Endodermal cell (in vitro differentiated cells): ENCODE measurements at regions not wholly inside any gene's neighbourhood (a gene's known extent, or its start where the extent isn't known, plus 50 kb on each side); places are given as distances from the start of the nearest gene placed in this dataset.

Experiments used
- DNase-seq: peaks from one replicate; pipeline ENCODE4 v3.0.0-alpha.2; 2017
- H3K27ac ChIP-seq: 2 replicates; pipeline ENCODE4 v1.5.1; 2013; ENCODE audit warnings: mild to moderate bottlenecking, low read depth, low read length, moderate library complexity
- H3K27me3 ChIP-seq: 2 replicates; pipeline ENCODE4 v1.6.1; 2013; ENCODE audit warnings: mild to moderate bottlenecking, low read length, moderate library complexity; ENCODE audit not compliant: insufficient read depth, control insufficient read depth, poor library complexity, severe bottlenecking
- H3K36me3 ChIP-seq: 2 replicates; pipeline ENCODE4 v1.7.0; 2013; ENCODE audit warnings: mild to moderate bottlenecking, low read length, moderate library complexity; ENCODE audit not compliant: control insufficient read depth, insufficient read depth
- H3K4me1 ChIP-seq: one replicate; pipeline ENCODE4 v1.7.0; 2013; ENCODE audit warnings: low read length; ENCODE audit not compliant: control insufficient read depth, insufficient read depth
- H3K4me3 ChIP-seq: 2 replicates; pipeline ENCODE4 v1.5.1; 2013; ENCODE audit warnings: mild to moderate bottlenecking, low read length, moderate library complexity
- H3K9ac ChIP-seq: 2 replicates; pipeline ENCODE4 v1.6.1; 2013; ENCODE audit warnings: mild to moderate bottlenecking, low read length, moderate library complexity; ENCODE audit not compliant: poor library complexity, severe bottlenecking; ENCODE audit errors: extremely low read depth
- H3K9me3 ChIP-seq: 2 replicates; pipeline ENCODE4 v1.6.1; 2013; ENCODE audit warnings: mild to moderate bottlenecking, low read length, moderate library complexity; ENCODE audit not compliant: control insufficient read depth
- H3K27ac Mint-ChIP-seq: 2 replicates; pipeline ENCODE4 v1.8.0; 2020; ENCODE audit warnings: mixed read lengths
- H3K27me3 Mint-ChIP-seq: 2 replicates; pipeline ENCODE4 v1.8.0; 2021; ENCODE audit warnings: mild to moderate bottlenecking, mixed read lengths; ENCODE audit not compliant: insufficient read depth
- H3K36me3 Mint-ChIP-seq: 2 replicates; pipeline ENCODE4 v1.8.0; 2020; ENCODE audit warnings: low read depth, mixed read lengths
- H3K4me1 Mint-ChIP-seq: 2 replicates; pipeline ENCODE4 v1.8.0; 2020; ENCODE audit warnings: mixed read lengths
- H3K4me3 Mint-ChIP-seq: 2 replicates; pipeline ENCODE4 v1.8.0; 2020; ENCODE audit warnings: mild to moderate bottlenecking, moderate library complexity, mixed read lengths
- H3K9me3 Mint-ChIP-seq: 2 replicates; pipeline ENCODE4 v1.8.0; 2020; ENCODE audit warnings: mild to moderate bottlenecking, mixed read lengths
- CTCF ChIP-seq: fragments of 200-600 bp; sonication (generic); conservative IDR thresholded peaks from 2 replicates; pipeline ENCODE4 v1.5.0; 2021; ENCODE audit warnings: antibody characterized with exemption, mild to moderate bottlenecking
- WGBS, 2 experiments: methylation state at CpG; one replicate each; pipeline versions ENCODE4 v1.1.5 to v1.1.7; 2013; ENCODE audit warnings: missing lambda C conversion rate in 2 of 2, mixed read lengths in 1 of 2; ENCODE audit not compliant: insufficient coverage in 1 of 2, insufficient read length in 1 of 2; 5-methylcytosine and 5-hydroxymethylcytosine counted together

GRCh38 chr1:188941986-188942385, 1535.7 kb downstream of the BRINP3 start:
- no peak overlapping the region for H3K4me3 Mint-ChIP-seq
- H3K27me3 ChIP-seq: no peaks in the 10 kb centered on the region
- no peak overlapping the region for H3K27ac ChIP-seq
- no peaks in the 10 kb centered on the region for H3K9me3 ChIP-seq
- no peaks in the 10 kb centered on the region for H3K36me3 ChIP-seq
- no peaks in the 10 kb centered on the region for H3K4me1 ChIP-seq
- H3K27me3 Mint-ChIP-seq: no peaks in the 10 kb centered on the region
- H3K4me3 ChIP-seq: peak overlapping the region; percentile 53
- DNase-seq: peak; percentile 75
- no peaks in the 10 kb centered on the region for H3K36me3 Mint-ChIP-seq
- no peaks in the 10 kb centered on the region for H3K9me3 Mint-ChIP-seq
- no peak for TF ChIP-seq CTCF
- H3K27ac Mint-ChIP-seq: peak overlapping the region; percentile 10
- peaks cover 12% of the 10 kb centered on the region for H3K4me1 Mint-ChIP-seq
- 54% methylated on average over 2 of the region's 2 CpGs; no CpG with 5 or more reads in 1 of the 2 experiments for WGBS, 2 experiments
- H3K9ac ChIP-seq: no peak overlapping the region

- H3K4me1 Mint-ChIP-seq: no peaks in the 10 kb centered on the region
- no peak overlapping the region for H3K27ac Mint-ChIP-seq
- no peaks in the 10 kb centered on the region for H3K36me3 ChIP-seq
- no peaks in the 10 kb centered on the region for H3K4me1 ChIP-seq
- H3K27me3 Mint-ChIP-seq: no peaks in the 10 kb centered on the region
- no peaks in the 10 kb centered on the region for H3K9me3 ChIP-seq
- H3K27ac ChIP-seq: no peak overlapping the region
- H3K36me3 Mint-ChIP-seq: no peaks in the 10 kb centered on the region
- no peak overlapping the region for H3K9ac ChIP-seq
- H3K4me3 ChIP-seq: no peak overlapping the region
- no peaks in the 10 kb centered on the region for H3K9me3 Mint-ChIP-seq
- no peaks in the 10 kb centered on the region for H3K27me3 ChIP-seq
- no peak for DNase-seq
- no peak overlapping the region for H3K4me3 Mint-ChIP-seq
- TF ChIP-seq CTCF: no peak
These were observed 1528.0 kb downstream of the BRINP3 start for GRCh38 chr1:188949701-188950100.

- DNase-seq: no peak
- H3K27me3 ChIP-seq: no peaks in the 10 kb centered on the region
- Mint-ChIP-seq H3K4me3 (no peak overlapping the region), H3K27ac (peak overlapping the region; percentile 49), H3K36me3 (no peaks in the 10 kb centered on the region), H3K9me3 (no peaks in the 10 kb centered on the region), H3K4me1 (peaks cover 4% of the 10 kb centered on the region), H3K27me3 (no peaks in the 10 kb centered on the region)
- 78 to 82% methylated on average over 1 to 3 of the region's 3 CpGs for WGBS, 2 experiments
- no peak overlapping the region for H3K9ac ChIP-seq
- H3K27ac ChIP-seq: no peak overlapping the region
- H3K9me3 ChIP-seq: no peaks in the 10 kb centered on the region
- TF ChIP-seq CTCF: peak; percentile 41
- no peaks in the 10 kb centered on the region for H3K36me3 ChIP-seq
- H3K4me3 ChIP-seq: no peak overlapping the region
- H3K4me1 ChIP-seq: no peaks in the 10 kb centered on the region
These were observed 1519.1 kb downstream of the BRINP3 start for GRCh38 chr1:188958461-188959115.
